Ishikawa (cell line): ENCODE measurements at regions not wholly inside any gene's neighbourhood (a gene's known extent, or its start where the extent isn't known, plus 50 kb on each side); places are given as distances from the start of the nearest gene placed in this dataset.

Experiments
- CEBPB ChIP-seq: IDR thresholded peaks from 2 replicates; pipeline ENCODE4 v1.6.1; 2012
- EP300 ChIP-seq: IDR thresholded peaks from 2 replicates; pipeline ENCODE4 v1.6.1; 2012; ENCODE audit warnings: borderline replicate concordance
- FOXM1 ChIP-seq: IDR thresholded peaks from 2 replicates; pipeline ENCODE4 v1.6.1; 2012; ENCODE audit warnings: low read depth, borderline replicate concordance
- MAX ChIP-seq: IDR thresholded peaks from 2 replicates; pipeline ENCODE4 v1.6.1; 2012
- NFIC ChIP-seq: IDR thresholded peaks from 2 replicates; pipeline ENCODE4 v1.6.1; 2012
- RAD21 ChIP-seq: IDR thresholded peaks from 2 replicates; pipeline ENCODE4 v1.6.1; 2012; ENCODE audit warnings: low read depth
- REST ChIP-seq: IDR thresholded peaks from 2 replicates; pipeline ENCODE4 v1.6.1; 2012; ENCODE audit warnings: low read depth, mild to moderate bottlenecking
- TAF1 ChIP-seq: IDR thresholded peaks from 2 replicates; pipeline ENCODE4 v1.6.1; 2012; ENCODE audit warnings: low read depth, mild to moderate bottlenecking
- TEAD4 ChIP-seq: IDR thresholded peaks from 2 replicates; pipeline ENCODE4 v1.6.1; 2012
- USF1 ChIP-seq: IDR thresholded peaks from 2 replicates; pipeline ENCODE4 v1.6.1; 2012
- YY1 ChIP-seq: IDR thresholded peaks from 2 replicates; pipeline ENCODE4 v1.6.1; 2012; ENCODE audit warnings: low read depth
- ZBTB7A ChIP-seq: IDR thresholded peaks from 2 replicates; pipeline ENCODE4 v1.6.1; 2012; ENCODE audit warnings: low read depth

GRCh38 chr20:11245431-11245830 is 571.6 kb upstream of the JAG1 start:
- TF ChIP-seq USF1 (no peak), RAD21 (no peak), TAF1 (no peak), REST (no peak), YY1 (no peak), EP300 (no peak), ZBTB7A (no peak), TEAD4 (no peak), CEBPB (no peak), MAX (no peak), FOXM1 (no peak), NFIC (no peak)
